GM12891 (cell line): ENCODE measurements at regions not wholly inside any gene's neighbourhood (a gene's known extent, or its start where the extent isn't known, plus 50 kb on each side); places are given as distances from the start of the nearest gene placed in this dataset.

Source experiments
- POLR2A ChIP-seq: IDR thresholded peaks from 2 replicates; pipeline ENCODE4 v1.6.1; 2011; ENCODE audit warnings: low read depth, low read length, control low read depth
- POLR2AphosphoS5 ChIP-seq: IDR thresholded peaks from 2 replicates; pipeline ENCODE4 v1.6.1; 2011; ENCODE audit warnings: low read depth, low read length, control low read depth
- SPI1 ChIP-seq: IDR thresholded peaks from 2 replicates; pipeline ENCODE4 v1.6.1; 2011; ENCODE audit warnings: low read depth, low read length, control low read depth

GRCh38 chr2:57782587-57782986, 264.0 kb upstream of the VRK2 start:
- no peak for TF ChIP-seq POLR2A
- no peak for TF ChIP-seq POLR2AphosphoS5
- no peak for TF ChIP-seq SPI1
